K562 (cell line): ENCODE measurements at regions not wholly inside any gene's neighbourhood (a gene's known extent, or its start where the extent isn't known, plus 50 kb on each side); places are given as distances from the start of the nearest gene placed in this dataset.

Source experiments
- ATF1 ChIP-seq, 2 experiments: fragments of 450-650 bp in 1 of 2; IDR thresholded peaks; 2 replicates each; pipeline ENCODE4 v1.6.1; 2016; ENCODE audit warnings: missing compliant biosample characterization in 1 of 2, missing genetic modification characterization in 1 of 2
- CBX3 ChIP-seq, 2 experiments: IDR thresholded peaks; 1 replicate in 1 of 2; 2 replicates in 1 of 2; pipeline ENCODE4 v1.6.1; 2012; ENCODE audit warnings: inconsistent platforms in 2 of 2, low read length in 2 of 2, borderline replicate concordance in 1 of 2, control low read depth in 1 of 2
- CTCF ChIP-seq, 3 experiments: IDR thresholded peaks in 2 of 3; conservative IDR thresholded peaks in 1 of 3; 2 replicates each; pipeline ENCODE4 v1.5.1; 2011 to 2012; ENCODE audit warnings: low read length in 3 of 3, mild to moderate bottlenecking in 3 of 3, control low read depth in 2 of 3, improper control_type of control experiment in 1 of 3, inconsistent platforms in 1 of 3, low read depth in 1 of 3, mixed read lengths in 1 of 3, moderate library complexity in 1 of 3; ENCODE audit not compliant: insufficient read depth in 2 of 3
- EP300 ChIP-seq: IDR thresholded peaks from 2 replicates; pipeline ENCODE4 v1.6.1; 2012; ENCODE audit warnings: low read length, improper control_type of control experiment
- EZH2 ChIP-seq: IDR thresholded peaks from 2 replicates; pipeline ENCODE4 v1.6.1; 2012; ENCODE audit warnings: low read depth, mild to moderate bottlenecking, inconsistent platforms, low read length, borderline replicate concordance
- HMGXB4 ChIP-seq: sonication (generic); formaldehyde crosslinking; IDR thresholded peaks from 2 replicates; pipeline ENCODE4 v1.8.1; 2023; ENCODE audit warnings: mild to moderate bottlenecking, missing genetic modification reagents
- NFYB ChIP-seq: IDR thresholded peaks from 2 replicates; pipeline ENCODE4 v1.6.1; 2011; ENCODE audit warnings: mild to moderate bottlenecking, moderate library complexity; ENCODE audit not compliant: insufficient read length; ENCODE audit errors: extremely low read depth
- ZKSCAN1 ChIP-seq: fragments of 150-350 bp; IDR thresholded peaks from 2 replicates; pipeline ENCODE4 v1.6.1; 2016; ENCODE audit warnings: low read depth, low read length
- ZNF239 ChIP-seq: fragments of 250-450 bp; sonication (Bioruptor Pico); IDR thresholded peaks from 2 replicates; pipeline ENCODE4 v1.4.0; 2020; ENCODE audit warnings: mild to moderate bottlenecking

GRCh38 chr10:31102421-31102820 is 70.8 kb upstream of the ZNF438 start:
- TF ChIP-seq NFYB (no peak), CTCF (IDR thresholded peaks at IDR 0.05 in 2 of 3, conservative IDR thresholded peaks at IDR 0.05 in 1 of 3; ENCODE audit: insufficient read depth in 2 of 3, low read depth in 1 of 3, low read length in 3 of 3) (no peak), CBX3 (IDR thresholded peaks at IDR 0.05; ENCODE audit: borderline replicate concordance in 1 of 2, low read length in 2 of 2) (no peak), HMGXB4 (no peak), ZKSCAN1 (no peak), EZH2 (no peak), EP300 (no peak), ZNF239 (CRISPR knock-in tag) (no peak), ATF1 (CRISPR knock-in tag; IDR thresholded peaks at IDR 0.05) (no peak), ATF1 (tag; IDR thresholded peaks at IDR 0.05) (no peak)
